ENCODE measurements at regions not wholly inside any gene's neighbourhood (a gene's known extent, or its start where the extent isn't known, plus 50 kb on each side); places are given as distances from the start of the nearest gene placed in this dataset.

GRCh38 chr5:90201923-90202322, 207.6 kb downstream of the CETN3 start:
- in situ Hi-C loops (cut with HindIII; ENCODE audit: low sequenced_read_pairs) = no loop called here

GRCh38 chr5:90193185-90193822, 216.3 kb downstream of the CETN3 start:
- in situ Hi-C loops (cut with HindIII; ENCODE audit: low sequenced_read_pairs) = no loop called here

GRCh38 chr5:90191352-90192045, 218.1 kb downstream of the CETN3 start:
- in situ Hi-C loops (cut with HindIII; ENCODE audit: low sequenced_read_pairs) = no loop called here

- in situ Hi-C loops (cut with HindIII; ENCODE audit: low sequenced_read_pairs) = no loop called here
Observed at GRCh38 chr5:90185897-90186468, 223.6 kb downstream of the CETN3 start.

GRCh38 chr5:90184764-90185163, 224.8 kb downstream of the CETN3 start:
- in situ Hi-C loops (cut with HindIII; ENCODE audit: low sequenced_read_pairs) = no loop called here

GRCh38 chr5:90182726-90183125, 226.8 kb downstream of the CETN3 start:
- in situ Hi-C loops (cut with HindIII; ENCODE audit: low sequenced_read_pairs) = no loop called here

GRCh38 chr5:90174236-90174635, 235.3 kb downstream of the CETN3 start:
- in situ Hi-C loops (cut with HindIII; ENCODE audit: low sequenced_read_pairs) = loop anchor here (5.0 kb wide), 1 partner anchor 48 kb away; no protein-coding TSS in a partner anchor

GRCh38 chr5:90173299-90174030, 236.1 kb downstream of the CETN3 start:
- in situ Hi-C loops (cut with HindIII; ENCODE audit: low sequenced_read_pairs) = loop anchor here (5.0 kb wide), 1 partner anchor 49 kb away; no protein-coding TSS in a partner anchor

- in situ Hi-C loops (cut with HindIII; ENCODE audit: low sequenced_read_pairs) = loop anchor here (5.0 kb wide), 1 partner anchor 51 kb away; no protein-coding TSS in a partner anchor
Observed at GRCh38 chr5:90171466-90171865, 238.1 kb downstream of the CETN3 start.

- in situ Hi-C loops (cut with HindIII; ENCODE audit: low sequenced_read_pairs) = loop anchor here (5.0 kb wide), 1 partner anchor 52 kb away; no protein-coding TSS in a partner anchor
Observed at GRCh38 chr5:90170261-90170660, 239.3 kb downstream of the CETN3 start.

GRCh38 chr5:90169078-90169477, 240.5 kb downstream of the CETN3 start:
- in situ Hi-C loops (cut with HindIII; ENCODE audit: low sequenced_read_pairs) = no loop called here

- in situ Hi-C loops (cut with HindIII; ENCODE audit: low sequenced_read_pairs) = no loop called here
Observed at GRCh38 chr5:90168399-90168798, 241.2 kb downstream of the CETN3 start.

- in situ Hi-C loops (cut with HindIII; ENCODE audit: low sequenced_read_pairs) = no loop called here
Observed at GRCh38 chr5:90166816-90167215, 242.7 kb downstream of the CETN3 start.

- in situ Hi-C loops (cut with HindIII; ENCODE audit: low sequenced_read_pairs) = no loop called here
Observed at GRCh38 chr5:90162324-90162723, 247.2 kb downstream of the CETN3 start.

- in situ Hi-C loops (cut with HindIII; ENCODE audit: low sequenced_read_pairs) = no loop called here
Observed at GRCh38 chr5:90161414-90161813, 248.1 kb downstream of the CETN3 start.

GRCh38 chr5:90158131-90158530, 251.4 kb downstream of the CETN3 start:
- in situ Hi-C loops (cut with HindIII; ENCODE audit: low sequenced_read_pairs) = no loop called here

- in situ Hi-C loops (cut with HindIII; ENCODE audit: low sequenced_read_pairs) = no loop called here
Observed at GRCh38 chr5:90153031-90153430, 256.5 kb downstream of the CETN3 start.

- in situ Hi-C loops (cut with HindIII; ENCODE audit: low sequenced_read_pairs) = no loop called here
Observed at GRCh38 chr5:90144625-90145327, 264.8 kb downstream of the CETN3 start.

- in situ Hi-C loops (cut with HindIII; ENCODE audit: low sequenced_read_pairs) = no loop called here
Observed at GRCh38 chr5:90142541-90142940, 267.0 kb downstream of the CETN3 start.

- in situ Hi-C loops (cut with HindIII; ENCODE audit: low sequenced_read_pairs) = no loop called here
Observed at GRCh38 chr5:90141984-90142383, 267.6 kb downstream of the CETN3 start.

All from endothelial cell of hepatic sinusoid (primary cell).